ENCODE measurements at regions not wholly inside any gene's neighbourhood (a gene's known extent, or its start where the extent isn't known, plus 50 kb on each side); places are given as distances from the start of the nearest gene placed in this dataset.
"Not testable (repeated sequence)": the region's sequence is repeated elsewhere in the genome, so short reads cannot be mapped to it uniquely, and the experiment has no call there.

GRCh38 chr7:46633200-46633599, 712.1 kb upstream of the IGFBP3 start:
- no peak for DNase-seq (ENCODE audit: low read depth, low spot score)

- DNase-seq (ENCODE audit: low read depth, low spot score) = no peak
Measured at GRCh38 chr7:46630031-46630430, 709.0 kb upstream of the IGFBP3 start.

DNA sequence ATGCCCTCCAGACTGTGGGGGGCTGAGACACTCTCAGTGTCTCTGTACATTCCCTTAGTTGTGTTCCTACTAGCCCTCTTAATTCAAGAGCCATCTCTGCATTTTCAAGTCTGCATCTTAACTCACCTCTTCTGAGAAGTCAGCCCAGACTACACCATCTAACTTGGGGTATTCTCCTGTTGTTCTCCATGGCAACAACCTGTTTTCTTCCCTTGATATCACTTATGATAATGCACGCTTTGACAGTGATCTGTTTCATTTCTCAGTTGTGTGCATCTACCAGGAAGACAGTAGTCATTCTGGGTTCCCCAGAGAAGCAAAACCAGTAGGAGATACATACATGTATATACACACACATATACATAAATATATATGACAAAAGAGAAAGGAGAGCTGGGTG, 707.3 kb upstream of the IGFBP3 start:
- DNase-seq (ENCODE audit: low read depth, low spot score) = no peak

DNA sequence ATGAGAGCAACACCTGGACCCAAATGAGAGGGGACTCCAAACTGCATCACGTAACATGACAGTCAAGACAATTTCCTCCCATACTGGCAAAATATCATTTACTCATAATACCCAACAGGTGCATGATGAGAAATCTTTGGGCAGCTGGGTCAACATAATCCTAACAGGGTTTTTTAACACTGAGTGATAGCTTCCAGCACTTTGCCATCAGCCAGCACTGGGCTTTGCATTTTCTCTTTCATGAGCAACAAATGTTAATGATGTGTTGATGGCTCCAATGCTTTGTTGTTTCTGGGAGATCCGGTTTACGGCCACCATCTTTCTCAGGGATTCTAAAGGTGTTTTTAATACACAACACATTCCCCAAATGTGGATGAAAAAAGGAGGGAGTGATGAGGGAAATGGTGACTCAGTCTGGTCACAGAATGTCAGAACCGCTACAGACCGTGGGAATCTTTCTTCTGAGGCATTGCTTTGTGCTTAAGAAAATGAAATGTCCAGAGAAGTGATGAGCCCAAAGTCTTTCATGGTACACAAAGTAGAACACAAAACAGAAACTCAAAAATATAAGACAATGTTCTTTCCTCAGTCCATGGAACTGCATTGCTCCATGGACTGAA, 705.7 kb upstream of the IGFBP3 start:
- DNase-seq (ENCODE audit: low read depth, low spot score) = no peak

- no peak for DNase-seq (ENCODE audit: low read depth, low spot score)
Measured at GRCh38 chr7:46626261-46626660, 705.2 kb upstream of the IGFBP3 start.

DNA sequence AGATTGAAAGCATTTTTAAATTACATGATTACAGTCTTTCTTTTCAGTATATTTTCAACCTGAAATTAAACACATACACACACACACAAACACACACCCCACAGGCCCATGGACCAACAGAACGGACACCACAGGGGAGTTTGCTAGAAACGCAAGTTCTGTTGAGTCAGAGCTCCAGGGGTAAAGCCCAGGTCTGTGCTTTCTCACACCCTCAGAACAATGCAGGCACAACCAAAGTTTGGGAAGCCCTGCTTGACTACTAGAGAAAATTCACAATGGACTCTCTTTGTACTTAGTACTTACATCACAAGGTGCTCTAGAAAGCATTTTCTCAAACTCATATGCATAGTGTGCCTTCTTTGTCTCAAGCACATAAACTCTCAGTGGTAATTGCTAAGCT, 704.0 kb upstream of the IGFBP3 start:
- DNase-seq (ENCODE audit: low read depth, low spot score) = no peak

DNA sequence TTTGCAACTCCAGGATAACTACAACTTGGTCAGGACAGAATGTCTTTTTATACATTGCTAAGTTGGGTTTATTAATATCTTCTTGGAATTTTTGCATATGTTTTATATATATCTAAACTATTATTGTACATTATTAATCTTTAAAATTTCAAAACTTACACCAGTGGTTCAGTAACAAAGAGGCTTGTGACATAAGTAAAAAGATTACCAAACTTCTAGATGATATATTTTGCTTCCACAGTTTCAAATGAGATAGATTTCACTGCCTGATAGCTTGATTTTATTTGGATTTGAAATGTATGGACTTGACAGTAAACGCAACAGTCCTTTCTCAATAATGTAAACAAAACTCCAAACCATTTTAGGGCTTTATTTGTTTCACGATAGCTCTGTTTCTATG, 701.2 kb upstream of the IGFBP3 start:
- no peak for DNase-seq (ENCODE audit: low read depth, low spot score)

- no peak for DNase-seq (ENCODE audit: low read depth, low spot score)
Measured at GRCh38 chr7:46619723-46620310, 698.7 kb upstream of the IGFBP3 start.

- no peak for DNase-seq (ENCODE audit: low read depth, low spot score)
Measured at GRCh38 chr7:46616636-46617035, 695.6 kb upstream of the IGFBP3 start.

DNA sequence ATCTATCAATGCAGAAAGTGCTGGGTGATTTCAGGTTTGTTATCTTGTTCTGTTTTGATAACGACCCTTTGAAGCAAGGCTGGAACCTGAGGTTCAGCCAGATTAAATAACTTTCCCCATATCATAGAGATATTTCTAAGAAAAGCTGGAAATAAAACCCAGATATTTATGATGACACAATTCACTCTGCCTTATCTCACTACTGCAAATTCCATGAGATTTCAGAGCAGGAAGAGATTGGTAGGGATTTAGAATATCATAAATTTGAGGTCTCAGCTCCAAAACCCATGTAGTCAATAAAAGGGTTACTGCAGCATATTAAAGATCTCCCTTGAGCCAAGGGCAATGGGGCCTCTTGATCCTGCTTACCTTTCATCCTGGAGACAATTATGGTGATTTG, 692.5 kb upstream of the IGFBP3 start:
- DNase-seq (ENCODE audit: low read depth, low spot score) = no peak

DNA sequence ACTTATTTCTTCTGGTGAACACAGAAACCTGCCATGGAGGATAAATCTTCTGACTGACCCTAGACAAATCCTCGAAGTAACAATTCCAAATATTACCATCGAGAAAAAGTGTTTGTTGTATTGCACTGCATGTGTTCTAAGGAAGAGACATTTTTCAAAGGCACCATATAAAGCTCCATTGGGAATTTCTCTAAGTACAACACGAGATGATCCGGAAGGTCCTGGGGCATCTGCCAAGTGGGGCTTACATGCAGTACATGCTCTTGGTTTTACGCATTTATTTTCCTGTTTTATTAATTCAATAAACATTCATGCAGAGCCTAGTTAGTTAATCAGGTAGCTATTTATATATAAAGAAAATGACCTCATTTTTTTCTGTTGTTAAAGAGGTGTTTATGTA, 692.0 kb upstream of the IGFBP3 start:
- DNase-seq (ENCODE audit: low read depth, low spot score) = no peak

GRCh38 chr7:46611508-46611907, 690.4 kb upstream of the IGFBP3 start:
- DNase-seq (ENCODE audit: low read depth, low spot score) = no peak

DNA sequence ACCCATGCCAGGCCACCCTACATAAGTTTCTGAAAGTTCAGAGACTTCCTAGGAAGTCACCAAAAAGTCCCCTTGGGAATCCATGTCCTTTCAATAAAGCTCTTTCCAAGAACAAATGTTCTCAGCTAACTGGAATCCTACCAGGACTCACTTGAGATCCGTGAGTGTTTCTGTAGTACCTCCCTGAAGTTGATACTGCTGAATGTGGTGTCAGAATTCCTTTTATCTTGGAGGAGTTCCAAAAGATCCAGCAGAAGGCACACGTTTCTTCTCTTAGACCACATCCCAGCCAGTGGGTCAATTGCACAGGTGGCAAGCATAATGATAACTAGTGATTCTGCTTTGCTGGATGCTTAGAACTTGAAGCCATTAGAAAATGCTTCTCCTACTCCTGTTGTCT, 689.7 kb upstream of the IGFBP3 start:
- no peak for DNase-seq (ENCODE audit: low read depth, low spot score)

DNA sequence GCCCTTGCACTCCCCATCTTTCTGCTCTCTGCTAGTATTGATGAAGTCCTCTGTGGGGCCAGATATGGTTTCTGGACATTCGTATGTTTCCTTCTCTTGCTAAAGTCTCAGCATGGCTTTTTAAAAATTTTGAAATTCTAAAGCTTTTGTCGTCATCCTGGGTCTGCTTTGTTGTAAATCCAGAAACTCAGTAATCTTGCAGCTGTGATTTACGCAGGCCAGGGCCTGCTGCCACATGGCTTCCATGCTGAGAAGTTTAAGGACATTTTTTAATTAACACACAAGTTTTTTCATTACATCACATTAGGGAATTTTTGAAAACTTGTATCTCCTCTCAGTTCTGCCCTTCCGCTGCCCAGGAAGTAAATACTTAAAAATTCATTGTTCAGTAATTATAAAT, 686.1 kb upstream of the IGFBP3 start:
- no peak for DNase-seq (ENCODE audit: low read depth, low spot score)

DNA sequence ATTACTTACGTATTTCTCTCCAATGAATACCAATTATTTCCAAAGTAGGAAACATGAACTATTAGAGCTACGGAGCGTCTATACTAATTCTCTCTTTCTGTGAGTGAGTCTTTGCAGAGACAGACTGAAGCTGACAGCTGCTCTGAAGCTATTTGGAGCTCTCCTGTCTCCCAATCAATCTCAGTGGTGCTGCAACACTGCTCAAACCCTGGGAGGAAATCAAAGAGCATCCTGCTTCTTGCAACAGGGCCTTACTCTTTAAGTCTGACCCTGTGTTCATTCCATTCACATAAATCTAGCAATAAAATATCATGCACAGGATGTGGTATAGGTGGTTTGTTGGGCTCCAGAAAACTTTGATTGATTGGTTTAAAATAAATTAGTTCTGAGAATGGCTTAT, 685.7 kb upstream of the IGFBP3 start:
- DNase-seq (ENCODE audit: low read depth, low spot score) = no peak

GRCh38 chr7:46604241-46604661, 683.2 kb upstream of the IGFBP3 start:
- no peak for DNase-seq (ENCODE audit: low read depth, low spot score)

GRCh38 chr7:46603780-46604179, 682.7 kb upstream of the IGFBP3 start:
- no peak for DNase-seq (ENCODE audit: low read depth, low spot score)

- no peak for DNase-seq (ENCODE audit: low read depth, low spot score)
Measured at GRCh38 chr7:46603296-46603752, 682.3 kb upstream of the IGFBP3 start.

DNA sequence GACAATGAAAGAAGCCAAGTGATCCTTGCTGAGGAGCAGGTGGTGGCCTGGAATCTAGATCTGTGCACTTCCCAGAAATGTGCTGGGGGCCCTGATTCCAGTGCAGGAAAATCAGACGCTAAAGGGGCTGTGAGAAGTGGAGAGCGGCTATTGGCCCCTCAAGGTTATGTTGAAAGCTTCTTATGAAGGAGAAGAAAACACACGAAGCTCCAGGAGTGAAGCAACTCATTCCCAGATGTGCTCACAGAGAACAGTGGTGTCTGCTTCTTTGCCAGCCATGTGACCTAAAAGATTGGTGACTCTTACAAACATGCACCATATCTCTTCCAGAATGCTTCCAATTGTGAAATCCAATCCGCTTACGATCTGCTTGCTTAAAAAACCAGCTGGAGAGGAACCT, 679.3 kb upstream of the IGFBP3 start:
- no peak for DNase-seq (ENCODE audit: low read depth, low spot score)

- not testable (repeated sequence) for DNase-seq (ENCODE audit: low read depth, low spot score)
Measured at GRCh38 chr7:46594831-46595230, 673.8 kb upstream of the IGFBP3 start.

DNA sequence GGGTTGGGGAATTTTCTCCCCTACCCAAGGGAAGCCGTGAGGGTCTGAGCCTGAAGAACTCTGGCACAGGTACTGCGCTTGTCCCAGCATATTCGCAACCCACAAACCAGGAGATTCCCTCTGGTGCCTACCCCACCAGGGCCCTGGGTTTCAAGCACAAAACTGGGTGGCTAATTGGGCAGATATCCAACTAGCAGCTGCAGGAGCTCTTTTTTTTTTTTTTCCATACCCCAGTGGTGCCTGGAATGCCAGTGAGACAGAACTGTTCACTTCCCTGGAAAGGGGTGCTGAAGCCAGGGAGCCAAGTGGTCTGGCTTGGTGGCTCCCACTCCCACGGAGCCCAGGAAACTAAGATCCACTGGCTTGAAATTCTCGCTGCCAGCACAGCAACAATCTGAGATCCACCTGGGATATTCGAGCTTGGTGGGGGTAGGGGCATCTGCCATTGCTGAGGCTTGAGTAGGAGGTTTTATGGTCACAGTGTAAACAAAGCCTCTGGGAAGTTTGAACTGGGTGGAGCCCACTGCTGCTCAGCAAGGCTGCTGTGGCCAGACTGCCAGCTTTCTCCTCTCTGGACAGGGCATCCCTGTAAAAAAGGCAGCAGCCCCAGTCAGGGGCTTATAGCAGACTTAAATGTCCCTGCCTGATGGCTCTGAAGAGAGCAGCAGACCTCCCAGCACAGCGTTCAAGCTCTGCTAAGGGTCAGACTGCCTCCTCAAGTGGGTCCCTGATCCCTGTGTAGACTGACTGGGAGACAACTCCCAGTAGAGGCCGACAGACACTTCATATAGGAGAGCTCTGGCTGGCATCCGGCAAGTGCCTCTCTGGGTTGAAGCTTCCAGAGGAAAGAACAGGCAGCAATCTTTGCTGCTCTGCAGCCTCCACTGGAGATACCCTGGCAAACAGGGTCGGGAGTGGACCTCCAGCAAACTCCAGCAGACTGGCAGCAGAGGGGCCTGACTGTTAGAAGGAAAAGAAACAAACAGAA, 670.1 kb upstream of the IGFBP3 start:
- DNase-seq (ENCODE audit: low read depth, low spot score) = not testable (repeated sequence)

- no peak for DNase-seq (ENCODE audit: low read depth, low spot score)
Measured at GRCh38 chr7:46589286-46589685, 668.2 kb upstream of the IGFBP3 start.

- no peak for DNase-seq (ENCODE audit: low read depth, low spot score)
Measured at GRCh38 chr7:46586406-46586805, 665.3 kb upstream of the IGFBP3 start.
